Kidney (tissue), 13 donors: ENCODE measurements at regions not wholly inside any gene's neighbourhood (a gene's known extent, or its start where the extent isn't known, plus 50 kb on each side); places are given as distances from the start of the nearest gene placed in this dataset.

ENCODE experiments used
- DNase-seq, 5 donors: peaks; one replicate each; pipeline ENCODE4 v3.0.0-alpha.2; 2013 to 2020
- FAIRE-seq: peaks from 2 replicates; lab custom pipeline; 2012; peaks lifted over from hg19 to GRCh38; lab: Jason Lieb, UNC
- H3K27ac ChIP-seq, 2 donors: one replicate each; pipeline ENCODE4 v1.7.0; 2013; ENCODE audit warnings: low read depth in 2 of 2, low read length in 2 of 2, inconsistent platforms in 1 of 2
- H3K27me3 ChIP-seq: one replicate; pipeline ENCODE4 v1.7.1; 2013; ENCODE audit warnings: low read length, inconsistent platforms; ENCODE audit not compliant: control insufficient read depth, insufficient read depth
- H3K36me3 ChIP-seq, 3 donors: one replicate each; pipeline versions ENCODE4 v1.7.0 to v1.7.1; 2013; ENCODE audit warnings: low read length in 3 of 3, control low read depth in 1 of 3, inconsistent platforms in 1 of 3; ENCODE audit not compliant: insufficient read depth in 3 of 3, control insufficient read depth in 2 of 3
- H3K4me1 ChIP-seq, 3 donors: one replicate each; pipeline versions ENCODE4 v1.7.0 to v1.7.1; 2013; ENCODE audit warnings: low read length in 3 of 3, inconsistent platforms in 1 of 3, low read depth in 1 of 3; ENCODE audit not compliant: control insufficient read depth in 2 of 3, insufficient read depth in 2 of 3
- H3K4me3 ChIP-seq, 3 donors: one replicate each; pipeline versions ENCODE4 v1.7.0 to v1.8.1; 2013; ENCODE audit warnings: low read length in 3 of 3, control low read depth in 1 of 3, inconsistent platforms in 1 of 3
- H3K9ac ChIP-seq, 3 donors: one replicate each; pipeline versions ENCODE4 v1.7.0 to v1.7.1; 2013; ENCODE audit warnings: low read length in 3 of 3, control low read depth in 1 of 3, inconsistent platforms in 1 of 3
- H3K9me3 ChIP-seq, 3 donors: one replicate each; pipeline versions ENCODE4 v1.7.0 to v1.7.1; 2013; ENCODE audit warnings: low read length in 3 of 3, control low read depth in 1 of 3, inconsistent platforms in 1 of 3; ENCODE audit not compliant: control insufficient read depth in 2 of 3, insufficient read depth in 1 of 3
- CTCF ChIP-seq: IDR thresholded peaks from 3 replicates; pipeline ENCODE4 v1.5.1; 2012; ENCODE audit warnings: mild to moderate bottlenecking, moderate library complexity, borderline replicate concordance; ENCODE audit not compliant: insufficient read depth; ENCODE audit errors: extremely low read depth
- intact Hi-C: fragments of 100-400 bp; cut with DNase I; formaldehyde crosslinking; loops from one replicate; pipeline ENCODE4 v1.11.1; 2022
- donor health status: control.
- donor health status: control.
- donor health status: control.
- donor health status: control.
- donor health status: control.
- donor health status: DM: yes; HTN: yes; CAD: no.
- donor health status: Normal renal cell carcinoma (clear cell type).

- Histone ChIP-seq H3K4me1 (no peaks in the 10 kb centered on the region), H3K9ac (no peak overlapping the region), H3K27me3 (no peaks in the 10 kb centered on the region), H3K27ac (no peak overlapping the region), H3K9me3 (no peaks in the 10 kb centered on the region), H3K36me3 (no peaks in the 10 kb centered on the region), H3K4me3 (no peak overlapping the region)
- FAIRE-seq = no peak
- intact Hi-C loops = no loop called here
- DNase-seq = peak in 1 of 5 donors; percentile 64
- no peak for TF ChIP-seq CTCF
Observed at GRCh38 chr22:49031746-49032330, 795.8 kb downstream of the BRD1 start.

GRCh38 chr22:49028111-49028510 lies 799.6 kb downstream of the BRD1 start:
- FAIRE-seq (no peak), DNase-seq (peak in 1 of 5 donors; percentile 37)
- no peak overlapping the region for H3K27ac ChIP-seq
- H3K27me3 ChIP-seq = no peaks in the 10 kb centered on the region
- no peaks in the 10 kb centered on the region for H3K9me3 ChIP-seq
- no peaks in the 10 kb centered on the region for H3K4me1 ChIP-seq
- intact Hi-C loops = no loop called here
- no peak overlapping the region for H3K4me3 ChIP-seq
- no peaks in the 10 kb centered on the region for H3K36me3 ChIP-seq
- no peak overlapping the region for H3K9ac ChIP-seq
- no peak for TF ChIP-seq CTCF

GRCh38 chr22:49027368-49027670 lies 800.4 kb downstream of the BRD1 start:
- H3K27me3 ChIP-seq = no peaks in the 10 kb centered on the region
- no peaks in the 10 kb centered on the region for H3K9me3 ChIP-seq
- intact Hi-C loops = no loop called here
- H3K27ac ChIP-seq = no peak overlapping the region
- no peak for FAIRE-seq
- no peak overlapping the region for H3K9ac ChIP-seq
- no peak for TF ChIP-seq CTCF
- H3K36me3 ChIP-seq = no peaks in the 10 kb centered on the region
- peak in 1 of 5 donors; percentile 65 for DNase-seq
- no peaks in the 10 kb centered on the region for H3K4me1 ChIP-seq
- no peak overlapping the region for H3K4me3 ChIP-seq
